IPS-11a (cell line): ENCODE measurements at regions not wholly inside any gene's neighbourhood (a gene's known extent, or its start where the extent isn't known, plus 50 kb on each side); places are given as distances from the start of the nearest gene placed in this dataset.

ENCODE experiments used
- H3K4me3 ChIP-seq: one replicate; pipeline ENCODE4 v1.5.1; 2013; ENCODE audit warnings: low read depth, low read length, control low read depth

DNA sequence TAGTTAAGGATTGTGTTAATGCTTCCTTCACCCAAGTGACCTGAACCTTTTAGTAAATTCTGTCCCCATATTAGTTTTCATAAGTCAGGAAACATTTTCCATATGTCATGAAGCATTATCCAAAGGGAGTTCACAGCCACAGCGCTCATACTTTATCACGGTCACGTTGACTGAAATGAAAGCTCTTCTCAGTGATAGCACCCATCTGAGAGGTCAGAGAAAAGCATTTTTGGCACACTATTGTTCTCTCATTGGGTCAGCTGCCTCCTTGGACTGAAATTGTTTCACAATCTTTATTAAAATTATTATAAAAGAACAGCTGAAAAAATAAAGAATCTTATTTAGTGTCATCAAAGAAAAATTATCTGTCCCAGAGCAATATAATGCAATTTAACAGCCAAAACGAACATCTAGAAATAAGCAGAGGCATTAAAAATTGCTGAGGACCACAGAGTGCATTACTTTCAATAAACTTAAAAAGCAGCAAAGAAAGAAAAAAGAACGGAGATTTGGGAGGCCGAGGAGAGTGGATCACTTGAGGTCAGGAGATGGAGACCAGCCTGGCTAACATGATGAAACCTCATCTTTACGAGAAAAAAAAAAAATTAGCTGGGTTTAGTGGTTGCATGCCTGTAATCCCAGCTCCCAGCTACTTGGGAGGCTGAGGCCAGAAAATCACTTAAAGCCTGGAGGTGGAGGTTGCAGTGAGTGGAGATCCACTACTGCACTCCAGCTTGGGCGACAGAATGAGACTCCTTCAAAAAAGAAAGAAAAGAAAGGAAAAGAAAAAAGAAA lies 680.8 kb upstream of the FAM241A start:
- H3K4me3 ChIP-seq: no peak overlapping the region

GRCh38 chr4:111466811-111467604 lies 678.2 kb upstream of the FAM241A start:
- no peak overlapping the region for H3K4me3 ChIP-seq

GRCh38 chr4:111475001-111475400 lies 670.3 kb upstream of the FAM241A start:
- H3K4me3 ChIP-seq: no peak overlapping the region

DNA sequence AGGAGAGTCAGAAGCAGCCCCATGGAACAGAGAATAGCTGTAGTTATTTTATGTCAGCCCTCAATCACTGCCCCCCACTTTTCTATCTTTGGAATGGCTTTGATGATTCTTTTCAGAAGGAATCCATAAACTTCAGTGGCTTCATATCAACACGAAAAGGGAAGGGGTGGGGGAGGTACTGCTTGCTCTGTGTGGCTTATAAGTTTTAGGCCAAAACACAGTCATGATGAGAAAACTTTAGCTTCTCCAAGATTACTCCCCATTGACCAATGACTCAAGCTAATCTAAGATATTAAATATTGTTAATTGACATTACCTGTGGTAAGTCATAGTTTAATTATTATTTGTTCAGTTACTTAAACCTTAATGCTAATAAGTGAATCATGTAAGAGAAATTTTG lies 669.6 kb upstream of the FAM241A start:
- H3K4me3 ChIP-seq: no peak overlapping the region

DNA sequence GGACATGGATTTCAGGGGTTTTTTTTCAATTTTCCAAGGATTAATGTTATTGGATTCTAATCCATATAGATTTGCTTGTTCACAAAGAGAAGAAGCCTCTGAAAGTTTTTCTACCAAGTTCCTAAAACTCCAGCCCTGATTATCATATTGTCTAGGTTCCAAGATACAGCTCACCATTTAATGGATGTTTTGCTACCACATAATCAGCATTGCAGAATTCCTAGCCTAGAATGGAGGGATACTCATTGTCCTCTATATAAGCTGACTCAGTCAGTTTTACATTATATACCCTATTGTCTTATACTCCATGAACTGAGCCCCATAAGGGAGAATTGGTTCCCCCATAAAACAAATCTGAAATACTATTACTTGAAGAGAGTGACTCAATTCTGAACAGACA lies 664.7 kb upstream of the FAM241A start:
- no peak overlapping the region for H3K4me3 ChIP-seq

DNA sequence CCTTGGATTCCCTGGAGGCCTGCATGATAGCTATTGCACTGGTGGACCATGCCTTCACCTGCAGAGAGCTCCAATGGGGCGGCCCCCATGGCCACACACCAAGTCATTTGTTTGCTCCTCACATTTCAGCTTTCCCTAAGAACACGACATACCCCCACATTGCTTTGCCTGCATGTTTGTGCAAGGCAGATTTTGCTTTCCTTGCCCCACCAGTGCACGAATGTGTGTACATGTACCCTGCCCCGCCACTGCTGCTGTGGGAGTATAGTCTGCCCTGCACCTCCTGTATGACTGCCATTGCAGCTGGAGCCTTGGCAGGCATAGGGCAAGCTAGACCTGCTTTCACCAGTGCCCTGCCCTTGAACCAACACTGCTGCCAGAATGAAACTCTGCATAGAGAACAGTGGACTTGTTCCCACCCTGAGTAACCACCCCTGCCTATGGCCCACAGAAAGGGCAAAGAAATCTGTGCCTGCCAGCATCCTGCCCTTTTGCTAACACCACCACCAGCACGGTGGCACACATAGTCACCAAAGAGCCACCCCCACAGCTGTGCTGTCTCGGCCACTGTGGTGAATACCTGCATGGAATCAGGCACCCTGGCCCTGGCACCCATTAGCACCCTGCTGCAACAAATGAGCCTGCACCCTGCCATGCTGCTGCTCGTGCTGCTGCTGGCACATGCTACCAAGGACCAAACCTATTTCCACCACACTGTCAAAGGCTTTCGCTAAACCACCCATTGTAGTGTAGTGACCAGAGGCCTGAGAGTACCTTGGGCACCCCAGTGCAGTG lies 661.7 kb upstream of the FAM241A start:
- no peak overlapping the region for H3K4me3 ChIP-seq

- H3K4me3 ChIP-seq: no peak overlapping the region
Observed at GRCh38 chr4:111492496-111492895, 652.8 kb upstream of the FAM241A start.

DNA sequence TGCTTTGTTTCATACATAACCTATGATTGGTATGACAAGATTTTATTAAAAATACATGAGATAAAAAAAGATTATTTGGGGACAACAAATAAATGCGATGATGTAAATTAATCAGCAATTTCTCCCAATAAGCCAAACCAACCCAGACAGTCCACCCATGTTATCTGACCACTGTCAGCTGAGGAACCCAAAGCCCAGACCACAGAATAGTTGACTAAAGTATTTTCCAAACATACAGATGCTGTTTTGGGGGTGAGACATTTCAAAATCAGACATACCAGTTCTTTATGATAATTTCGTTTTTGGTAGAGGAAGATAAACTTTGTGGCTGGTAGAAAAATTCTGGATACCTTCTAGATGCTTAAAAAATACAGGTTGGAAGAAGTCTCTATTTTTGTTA lies 650.8 kb upstream of the FAM241A start:
- H3K4me3 ChIP-seq: no peak overlapping the region

DNA sequence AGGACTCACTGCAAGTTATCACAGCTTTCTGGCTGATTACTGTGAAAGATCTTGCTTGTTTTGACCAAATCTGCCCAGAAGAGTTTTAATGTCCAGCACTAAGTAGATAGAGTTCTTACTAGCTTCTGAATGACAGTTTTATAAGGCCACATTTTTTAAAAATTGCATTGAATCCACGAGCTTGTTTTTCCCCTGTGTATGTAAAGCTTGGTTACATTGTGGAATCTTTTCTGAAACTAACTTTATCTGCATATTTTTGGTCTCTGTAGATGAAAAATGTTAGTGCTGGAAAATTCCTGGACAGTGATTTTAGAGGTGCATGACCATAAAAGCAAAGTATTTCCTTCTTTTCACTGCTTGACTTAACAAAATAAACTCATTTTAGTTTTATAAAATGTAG lies 650.3 kb upstream of the FAM241A start:
- H3K4me3 ChIP-seq: no peak overlapping the region

DNA sequence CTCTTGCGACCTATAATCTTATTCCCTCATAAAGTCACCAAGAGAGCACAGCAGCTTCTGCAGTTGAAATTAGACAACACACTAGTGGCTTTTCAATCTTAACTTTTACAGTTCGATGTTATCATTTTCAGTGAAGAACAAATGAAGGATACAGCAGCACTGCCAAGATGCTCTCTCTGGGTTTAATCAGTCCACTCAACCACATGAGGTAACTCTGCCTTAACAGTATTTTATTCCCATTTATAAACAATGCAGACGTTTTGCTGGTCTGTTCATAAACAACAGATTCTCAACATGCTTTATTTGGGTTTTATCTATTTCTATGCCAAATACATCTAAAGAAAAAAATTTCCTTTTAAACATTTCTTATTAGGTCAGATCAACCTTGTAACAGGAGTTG lies 646.0 kb upstream of the FAM241A start:
- no peak overlapping the region for H3K4me3 ChIP-seq

DNA sequence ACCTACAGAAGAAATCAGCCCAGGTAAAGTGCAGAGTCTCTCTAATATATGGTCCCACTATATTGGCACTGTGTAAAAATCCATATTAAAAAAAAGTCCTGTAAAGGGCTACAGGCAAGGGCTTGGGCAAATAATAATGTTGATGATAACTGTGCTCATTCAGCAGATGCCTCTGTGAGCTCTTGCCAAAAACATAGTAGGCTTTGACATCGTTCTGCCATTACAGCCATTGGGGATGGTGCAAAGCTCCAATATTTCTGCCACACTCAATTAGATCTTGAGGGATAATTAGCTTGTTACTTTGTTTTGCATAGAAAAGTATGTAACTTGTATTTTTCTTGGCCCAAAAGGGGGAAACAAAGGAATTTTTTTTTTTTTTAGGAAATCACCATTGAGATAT lies 645.5 kb upstream of the FAM241A start:
- no peak overlapping the region for H3K4me3 ChIP-seq

DNA sequence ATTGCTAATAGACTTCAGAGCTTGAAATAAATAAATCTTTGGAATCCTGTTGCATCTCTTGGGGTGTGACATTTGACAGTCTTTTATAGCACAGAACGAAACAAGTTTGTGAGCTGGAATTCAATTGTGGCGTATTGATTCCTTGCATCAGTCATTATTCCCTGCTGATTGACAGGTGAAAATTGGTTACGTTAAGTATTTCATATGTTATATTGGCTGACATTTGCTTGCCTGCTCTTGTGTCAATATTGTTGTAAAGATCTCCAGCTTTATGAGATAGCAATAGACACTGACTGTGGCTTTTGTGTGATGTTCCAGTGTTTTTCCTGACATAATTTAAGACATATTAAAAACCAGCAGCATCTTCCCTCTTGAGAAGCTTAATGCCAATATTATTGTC lies 644.4 kb upstream of the FAM241A start:
- H3K4me3 ChIP-seq: no peak overlapping the region

DNA sequence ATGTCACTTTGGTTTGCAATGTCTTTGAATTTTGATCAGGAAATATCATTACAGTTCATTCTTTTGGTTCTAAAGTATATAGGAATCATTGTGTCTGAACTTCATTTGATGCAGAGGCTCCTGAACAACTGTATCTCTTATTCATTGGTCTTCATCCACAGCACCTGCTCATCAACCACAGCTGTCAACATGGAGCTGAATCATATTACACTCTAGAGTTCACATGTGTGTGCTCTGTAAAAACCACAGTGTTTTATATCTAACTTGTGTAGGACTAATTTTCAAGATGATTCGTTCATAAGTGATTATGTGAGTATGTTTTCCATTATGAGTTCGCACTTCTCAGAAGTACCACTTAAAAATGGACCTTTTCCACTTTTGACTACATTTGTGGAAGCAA lies 643.3 kb upstream of the FAM241A start:
- H3K4me3 ChIP-seq: no peak overlapping the region

- no peak overlapping the region for H3K4me3 ChIP-seq
Observed at GRCh38 chr4:111502626-111503025, 642.6 kb upstream of the FAM241A start.

GRCh38 chr4:111506706-111507105 lies 638.5 kb upstream of the FAM241A start:
- H3K4me3 ChIP-seq: no peak overlapping the region

DNA sequence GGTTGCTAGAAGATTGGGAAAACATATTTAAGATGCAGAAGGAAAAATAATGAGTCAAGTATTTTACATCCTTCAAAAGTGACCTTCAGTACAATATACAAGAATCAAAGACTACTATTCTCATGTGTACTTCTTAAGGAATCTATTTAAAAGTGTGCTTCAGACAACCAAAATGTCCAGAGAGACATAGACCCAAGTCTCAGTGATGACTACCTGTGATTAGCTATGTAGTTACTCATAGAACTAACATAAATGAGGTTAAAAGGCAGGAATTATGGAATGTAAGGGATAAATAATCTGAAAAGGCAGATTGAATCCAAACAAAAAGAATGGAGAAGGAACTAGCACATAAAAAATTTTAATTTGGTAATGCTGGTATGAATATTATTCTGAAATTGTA lies 634.7 kb upstream of the FAM241A start:
- H3K4me3 ChIP-seq: no peak overlapping the region

- no peak overlapping the region for H3K4me3 ChIP-seq
Observed at GRCh38 chr4:111512081-111512783, 633.0 kb upstream of the FAM241A start.

DNA sequence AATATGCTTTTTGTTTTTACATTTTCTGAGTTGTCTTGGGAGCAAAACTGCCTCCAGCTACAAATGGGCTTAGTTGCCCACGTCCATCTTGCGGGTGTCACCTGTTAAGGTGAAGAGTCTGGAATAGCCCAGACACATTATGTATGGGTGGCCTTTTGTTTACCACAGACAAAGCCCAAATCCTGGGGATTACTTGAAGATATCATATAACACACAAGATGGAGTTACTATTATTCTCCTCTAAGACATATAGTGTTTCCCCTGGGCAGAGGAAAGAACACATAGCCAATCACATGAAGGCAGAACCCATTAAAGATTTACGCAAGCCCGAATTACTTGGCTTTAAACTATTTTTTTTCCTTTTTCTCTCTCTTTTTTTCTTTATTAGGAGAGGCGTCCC lies 625.6 kb upstream of the FAM241A start:
- H3K4me3 ChIP-seq: no peak overlapping the region

DNA sequence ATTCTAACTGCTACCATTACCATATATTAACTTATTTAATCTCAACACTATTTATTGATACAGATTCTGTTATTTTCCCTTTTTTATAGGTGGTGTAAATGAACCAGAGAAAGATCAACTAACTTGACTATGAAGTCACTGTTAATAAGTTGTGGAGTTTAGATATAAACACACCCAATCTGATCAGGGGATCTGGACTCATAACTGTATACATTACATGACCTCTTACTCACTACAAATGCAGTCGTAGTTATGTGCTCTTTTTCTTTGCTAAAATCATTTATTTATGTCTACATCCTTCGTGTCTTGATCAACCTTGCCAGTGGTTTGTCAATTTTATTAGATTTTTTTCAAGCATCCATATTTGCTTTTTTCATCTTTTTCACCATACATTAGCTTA lies 614.8 kb upstream of the FAM241A start:
- H3K4me3 ChIP-seq: no peak overlapping the region

- H3K4me3 ChIP-seq: no peak overlapping the region
Observed at GRCh38 chr4:111535792-111536191, 609.5 kb upstream of the FAM241A start.

DNA sequence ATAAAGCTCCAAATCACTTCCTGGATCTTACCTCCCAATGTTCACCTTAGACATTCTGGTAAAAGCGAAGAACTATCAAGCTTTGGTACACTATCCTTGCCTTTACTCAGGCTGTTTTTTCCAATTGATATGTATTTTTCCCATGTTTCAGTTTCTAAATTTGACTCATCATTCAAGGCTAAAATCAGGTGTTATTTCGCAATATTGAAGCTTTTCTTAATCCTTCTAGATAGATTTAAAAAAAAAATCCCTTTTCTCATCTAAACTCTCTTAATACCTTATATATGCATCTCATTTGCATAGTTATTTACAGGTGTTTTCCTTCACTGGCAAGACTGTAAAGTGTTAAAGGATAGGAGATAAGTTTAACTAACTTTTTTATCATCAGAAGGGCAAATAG lies 608.1 kb upstream of the FAM241A start:
- no peak overlapping the region for H3K4me3 ChIP-seq
